ENCODE measurements at regions not wholly inside any gene's neighbourhood (a gene's known extent, or its start where the extent isn't known, plus 50 kb on each side); places are given as distances from the start of the nearest gene placed in this dataset.

- Histone ChIP-seq H3K4me3 (no peak overlapping the region), H3K9me3 (no peaks in the 10 kb centered on the region), H3K36me3 (ENCODE audit: low read depth) (no peaks in the 10 kb centered on the region), H3K4me1 (ENCODE audit: low read depth) (peaks cover 7% of the 10 kb centered on the region)
- intact Hi-C loops (cut with DNase I, micrococcal nuclease), result no loop called here
- ATAC-seq, result peak; percentile 61
- DNase-seq, result no peak
- no peak for TF ChIP-seq CTCF (IDR thresholded peaks at IDR 0.05)
Observed at GRCh38 chr3:189512821-189513220, 118.4 kb upstream of the TP63 start.

DNA sequence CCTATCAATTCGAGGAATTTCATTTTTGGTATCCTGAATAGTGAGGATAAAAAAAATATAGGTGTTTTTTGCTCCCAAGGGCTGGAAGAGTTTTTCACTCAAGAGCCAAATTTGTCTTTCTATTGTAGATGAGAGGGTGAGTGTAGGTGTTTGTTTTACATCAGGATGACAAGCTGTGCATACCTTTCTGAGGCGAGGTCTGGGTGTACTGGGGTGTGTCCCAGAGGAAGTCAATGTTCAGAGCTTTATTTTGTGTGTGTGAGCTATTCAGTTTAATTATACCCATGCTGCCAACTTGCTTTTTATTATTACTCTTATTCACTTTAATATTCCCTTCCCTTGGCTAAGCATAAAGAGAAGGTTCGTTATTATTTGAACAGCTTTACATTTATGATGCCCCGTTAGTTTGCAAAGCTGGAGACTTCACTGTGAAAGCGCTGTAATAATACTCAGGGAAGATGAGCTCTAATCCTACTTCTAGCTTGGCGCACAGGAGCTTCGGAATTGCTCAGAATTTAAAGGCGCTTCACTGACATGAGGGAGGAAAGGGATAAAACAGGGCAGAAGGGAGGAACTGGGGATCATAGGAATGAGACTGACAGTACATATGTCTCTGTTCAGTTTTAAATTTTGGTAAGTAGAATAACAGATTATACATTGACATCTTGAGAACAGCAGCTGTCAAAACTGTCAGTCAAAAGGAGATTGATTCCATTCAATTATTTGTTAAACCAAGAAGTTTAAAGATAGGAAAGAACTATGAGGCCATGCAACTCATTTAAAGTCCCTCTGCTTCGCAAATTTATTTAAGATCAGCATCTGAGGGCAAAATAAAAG, 117.7 kb upstream of the TP63 start:
- peaks cover 7% of the 10 kb centered on the region for H3K4me1 ChIP-seq (ENCODE audit: low read depth)
- peak; percentile 99 for ATAC-seq
- no peak overlapping the region for H3K4me3 ChIP-seq
- no peaks in the 10 kb centered on the region for H3K9me3 ChIP-seq
- intact Hi-C loops (cut with DNase I, micrococcal nuclease), result no loop called here
- H3K36me3 ChIP-seq (ENCODE audit: low read depth), result no peaks in the 10 kb centered on the region
- DNase-seq, result peak in 2 of 3 donors; percentile 35 to 67
- TF ChIP-seq CTCF (IDR thresholded peaks at IDR 0.05), result no peak

DNA sequence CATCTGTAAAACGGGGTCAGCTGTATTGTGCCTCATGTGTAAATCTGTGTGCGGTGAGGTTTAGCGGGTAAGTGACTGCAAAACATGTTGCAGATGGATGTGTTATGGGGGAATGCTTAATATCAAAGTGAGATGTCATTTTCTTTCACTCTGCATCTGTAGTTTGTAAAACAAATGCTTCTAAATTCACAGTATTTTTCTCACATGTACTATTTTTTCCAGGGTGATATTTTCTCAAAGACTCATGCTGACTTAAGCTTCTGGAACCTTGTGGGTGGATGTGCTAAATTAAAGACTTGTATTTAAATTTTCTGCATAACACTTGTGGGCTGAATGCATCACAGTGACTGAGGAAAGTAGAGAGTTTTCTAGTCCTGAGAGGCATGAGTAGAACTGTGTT, 115.2 kb upstream of the TP63 start:
- no peak for TF ChIP-seq CTCF (IDR thresholded peaks at IDR 0.05)
- ATAC-seq, result no peak
- DNase-seq, result no peak
- Histone ChIP-seq H3K9me3 (peaks cover 5% of the 10 kb centered on the region), H3K4me1 (ENCODE audit: low read depth) (peaks cover 7% of the 10 kb centered on the region), H3K36me3 (ENCODE audit: low read depth) (no peaks in the 10 kb centered on the region), H3K4me3 (no peak overlapping the region)
- intact Hi-C loops (cut with DNase I, micrococcal nuclease), result no loop called here

- ATAC-seq, result no peak
- no peak for TF ChIP-seq CTCF (IDR thresholded peaks at IDR 0.05)
- no peak overlapping the region for H3K4me3 ChIP-seq
- intact Hi-C loops (cut with DNase I, micrococcal nuclease), result no loop called here
- H3K9me3 ChIP-seq, result peaks cover 5% of the 10 kb centered on the region
- peaks cover 2% of the 10 kb centered on the region for H3K4me1 ChIP-seq (ENCODE audit: low read depth)
- DNase-seq, result no peak
- no peaks in the 10 kb centered on the region for H3K36me3 ChIP-seq (ENCODE audit: low read depth)
Observed at GRCh38 chr3:189517981-189518380, 113.2 kb upstream of the TP63 start.

DNA sequence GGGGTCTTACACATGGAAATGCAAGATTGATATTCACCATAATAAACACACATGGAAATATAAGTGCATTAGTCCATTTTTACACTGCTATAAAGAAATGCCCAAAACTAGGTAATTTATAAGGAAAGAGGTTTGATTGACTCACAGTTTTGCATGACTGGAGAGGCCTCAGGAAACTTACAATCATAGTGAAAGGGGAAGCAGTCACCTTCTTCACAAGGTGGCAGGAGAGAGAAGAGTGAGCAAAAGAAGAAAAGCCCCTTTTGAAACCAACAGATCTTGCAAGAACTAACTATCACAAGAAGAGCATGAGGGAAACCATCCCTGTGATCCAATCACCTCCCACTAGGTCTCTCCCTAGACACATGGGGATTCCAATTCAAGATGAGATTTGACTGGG, 111.7 kb upstream of the TP63 start:
- ATAC-seq (no peak), DNase-seq (no peak)
- Histone ChIP-seq H3K4me3 (no peak overlapping the region), H3K4me1 (ENCODE audit: low read depth) (no peaks in the 10 kb centered on the region), H3K36me3 (ENCODE audit: low read depth) (no peaks in the 10 kb centered on the region), H3K9me3 (peaks cover 5% of the 10 kb centered on the region)
- no peak for TF ChIP-seq CTCF (IDR thresholded peaks at IDR 0.05)
- intact Hi-C loops (cut with DNase I, micrococcal nuclease), result no loop called here
